ENCODE measurements at regions not wholly inside any gene's neighbourhood (a gene's known extent, or its start where the extent isn't known, plus 50 kb on each side); places are given as distances from the start of the nearest gene placed in this dataset.

- H3K4me3 ChIP-seq (ENCODE audit: low read depth, low read length): no peak overlapping the region
- no peaks in the 10 kb centered on the region for H3K27me3 ChIP-seq (replicated peaks)
- DNase-seq: no peak
- no peak overlapping the region for H3K27ac ChIP-seq
- no peak for TF ChIP-seq CTCF (IDR thresholded peaks at IDR 0.05; ENCODE audit: low read depth, low read length, missing control alignments)
- no peaks in the 10 kb centered on the region for H3K36me3 ChIP-seq (replicated peaks)
- in situ Hi-C loops (cut with HindIII; ENCODE audit: low pct_ligation_motif_present, low sequenced_read_pairs): no loop called here
Measured at GRCh38 chr18:67007085-67007484, 403.2 kb upstream of the CDH19 start.

- Histone ChIP-seq H3K36me3 (replicated peaks) (no peaks in the 10 kb centered on the region), H3K27ac (no peak overlapping the region), H3K27me3 (replicated peaks) (no peaks in the 10 kb centered on the region), H3K4me3 (ENCODE audit: low read depth, low read length) (no peak overlapping the region)
- TF ChIP-seq CTCF (IDR thresholded peaks at IDR 0.05; ENCODE audit: low read depth, low read length, missing control alignments): no peak
- in situ Hi-C loops (cut with HindIII; ENCODE audit: low pct_ligation_motif_present, low sequenced_read_pairs): no loop called here
- no peak for DNase-seq
Measured at GRCh38 chr18:67001052-67001451, 397.2 kb upstream of the CDH19 start.

- Histone ChIP-seq H3K27me3 (replicated peaks) (no peaks in the 10 kb centered on the region), H3K4me3 (ENCODE audit: low read depth, low read length) (no peak overlapping the region), H3K27ac (no peak overlapping the region), H3K36me3 (replicated peaks) (no peaks in the 10 kb centered on the region)
- in situ Hi-C loops (cut with HindIII; ENCODE audit: low pct_ligation_motif_present, low sequenced_read_pairs): no loop called here
- no peak for TF ChIP-seq CTCF (IDR thresholded peaks at IDR 0.05; ENCODE audit: low read depth, low read length, missing control alignments)
- no peak for DNase-seq
Measured at GRCh38 chr18:66999003-66999402, 395.1 kb upstream of the CDH19 start.

- H3K27me3 ChIP-seq (replicated peaks): no peaks in the 10 kb centered on the region
- in situ Hi-C loops (cut with HindIII; ENCODE audit: low pct_ligation_motif_present, low sequenced_read_pairs): no loop called here
- H3K36me3 ChIP-seq (replicated peaks): no peaks in the 10 kb centered on the region
- DNase-seq: no peak
- H3K4me3 ChIP-seq (ENCODE audit: low read depth, low read length): no peak overlapping the region
- no peak overlapping the region for H3K27ac ChIP-seq
- TF ChIP-seq CTCF (IDR thresholded peaks at IDR 0.05; ENCODE audit: low read depth, low read length, missing control alignments): no peak
Measured at GRCh38 chr18:66995270-66995669, 391.4 kb upstream of the CDH19 start.

GRCh38 chr18:66994790-66995189, 390.9 kb upstream of the CDH19 start:
- Histone ChIP-seq H3K36me3 (replicated peaks) (no peaks in the 10 kb centered on the region), H3K27ac (no peak overlapping the region), H3K4me3 (ENCODE audit: low read depth, low read length) (no peak overlapping the region), H3K27me3 (replicated peaks) (no peaks in the 10 kb centered on the region)
- in situ Hi-C loops (cut with HindIII; ENCODE audit: low pct_ligation_motif_present, low sequenced_read_pairs): no loop called here
- no peak for TF ChIP-seq CTCF (IDR thresholded peaks at IDR 0.05; ENCODE audit: low read depth, low read length, missing control alignments)
- DNase-seq: no peak

GRCh38 chr18:66993492-66993891, 389.6 kb upstream of the CDH19 start:
- TF ChIP-seq CTCF (IDR thresholded peaks at IDR 0.05; ENCODE audit: low read depth, low read length, missing control alignments): no peak
- no peak for DNase-seq

More at GRCh38 chr18:66993492-66993891, 389.6 kb upstream of the CDH19 start:
- H3K27me3 ChIP-seq (replicated peaks): no peaks in the 10 kb centered on the region
- H3K4me3 ChIP-seq (ENCODE audit: low read depth, low read length): no peak overlapping the region
- in situ Hi-C loops (cut with HindIII; ENCODE audit: low pct_ligation_motif_present, low sequenced_read_pairs): no loop called here
- H3K36me3 ChIP-seq (replicated peaks): no peaks in the 10 kb centered on the region
- H3K27ac ChIP-seq: no peak overlapping the region

Data from brain microvascular endothelial cell (primary cell).